ENCODE measurements at regions not wholly inside any gene's neighbourhood (a gene's known extent, or its start where the extent isn't known, plus 50 kb on each side); places are given as distances from the start of the nearest gene placed in this dataset.

DNA sequence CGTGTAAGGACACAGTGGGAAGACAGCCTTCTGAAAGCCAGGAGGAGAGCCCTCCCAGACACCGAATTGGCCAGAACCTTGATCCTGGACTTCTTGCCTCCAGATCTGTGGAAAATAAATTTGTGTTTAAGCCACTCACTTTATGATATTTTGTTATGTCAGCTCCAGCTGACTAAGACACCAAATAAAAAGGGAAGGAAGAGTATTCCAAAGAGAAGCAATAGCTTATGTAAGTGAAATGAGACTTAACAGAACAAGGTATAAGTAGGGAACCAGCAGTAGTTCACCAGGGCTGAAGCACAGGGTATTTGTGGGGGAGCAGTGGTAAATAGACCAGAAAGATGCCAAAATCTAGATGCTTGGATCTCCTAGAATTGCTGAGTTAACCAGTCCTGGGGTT, 94.2 kb upstream of the WLS start:
- Histone ChIP-seq H3K27ac (ENCODE audit: extremely low read length, insufficient read depth, low read length) (no peak overlapping the region), H3K9ac (ENCODE audit: insufficient read depth, low read depth, low read length) (no peak overlapping the region), H3K4me2 (ENCODE audit: low read depth, low read length) (no peak overlapping the region), H4K20me1 (ENCODE audit: insufficient read depth, low read length) (no peaks in the 10 kb centered on the region), H3K4me3 (replicated peaks in 1 of 3; ENCODE audit: insufficient read depth in 1 of 3, low read depth in 2 of 3, low read length in 3 of 3) (no peak overlapping the region), H3K27me3 (ENCODE audit: control insufficient read depth in 1 of 2, insufficient read depth in 2 of 2, low read length in 2 of 2) (no peaks in the 10 kb centered on the region; a peak in 1 of 5 replicates), H3K36me3 (replicated peaks in 1 of 2; ENCODE audit: control insufficient read depth in 1 of 2, insufficient read depth in 2 of 2, low read length in 2 of 2) (no peaks in the 10 kb centered on the region), H3K4me1 (ENCODE audit: insufficient read depth, low read length) (no peaks in the 10 kb centered on the region), H3K79me2 (ENCODE audit: insufficient read depth, low read length) (no peaks in the 10 kb centered on the region), H2AFZ (ENCODE audit: low read length) (no peak overlapping the region), H3K9me3 (ENCODE audit: low read length) (no peaks in the 10 kb centered on the region)
- FAIRE-seq (no peak), DNase-seq (ENCODE audit: low spot score) (no peak), ATAC-seq (no peak)
- CTCF ChIA-PET (ENCODE audit: low intra/inter-chr PET ratio, low total read pairs), result no interaction called here
- in situ Hi-C loops (cut with HindIII; ENCODE audit: extremely low pct_ligation_motif_present, low pct_unique_long_range_greater_than_20kb), result no loop called here
- TF ChIP-seq ZBTB1 (CRISPR knock-in tag; IDR thresholded peaks at IDR 0.05; ENCODE audit: borderline replicate concordance), result no peak
- no peak for TF ChIP-seq KDM5B (CRISPR knock-in tag; IDR thresholded peaks at IDR 0.05; ENCODE audit: borderline replicate concordance)
- no peak for TF ChIP-seq MAZ (IDR thresholded peaks at IDR 0.05; ENCODE audit: borderline replicate concordance, low read depth, low read length)
- no peak for TF ChIP-seq MAZ (CRISPR knock-in tag; IDR thresholded peaks at IDR 0.05; ENCODE audit: low read depth)
- TF ChIP-seq HOXA7 (CRISPR knock-in tag; IDR thresholded peaks at IDR 0.05), result no peak
- intact Hi-C loops (cut with micrococcal nuclease; ENCODE audit: unreplicated experiment), result no loop called here
- WGBS (ENCODE audit: low lambda C conversion rate), result 0% methylated on average over 2 of the region's 2 CpGs
- no TSS peak for BruUV-seq (replicated peaks)
- POLR2A ChIA-PET, result no interaction called here

DNA sequence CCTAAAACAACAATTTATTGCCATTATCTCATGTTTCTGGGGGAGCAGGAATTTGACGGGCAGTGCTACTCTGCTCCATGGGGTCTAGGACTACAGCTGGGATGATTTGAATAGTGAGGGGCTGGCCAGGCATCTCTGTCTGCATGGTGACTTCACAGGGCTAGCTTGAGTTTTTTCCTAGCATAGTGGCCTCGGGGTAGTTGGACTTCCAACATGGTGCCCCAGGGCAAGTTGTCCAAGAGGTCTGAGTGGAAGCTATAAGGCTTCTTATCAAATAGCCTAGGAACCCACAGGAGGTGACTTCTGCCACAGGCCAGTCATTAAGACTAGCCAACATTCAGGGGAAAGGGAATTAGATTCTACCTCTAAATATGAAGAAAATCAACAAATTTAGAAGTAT, 92.0 kb upstream of the WLS start:
- 0% methylated on average over 2 of the region's 2 CpGs for WGBS (ENCODE audit: low lambda C conversion rate)
- intact Hi-C loops (cut with micrococcal nuclease; ENCODE audit: unreplicated experiment) (no loop called here), in situ Hi-C loops (cut with HindIII; ENCODE audit: extremely low pct_ligation_motif_present, low pct_unique_long_range_greater_than_20kb) (loop anchor here (5.0 kb wide), 1 partner anchor 202 kb away; no protein-coding TSS in a partner anchor)
- no peaks in the 10 kb centered on the region for H3K9me3 ChIP-seq (ENCODE audit: low read length)
- H3K79me2 ChIP-seq (ENCODE audit: insufficient read depth, low read length), result no peaks in the 10 kb centered on the region
- ATAC-seq (no peak), DNase-seq (ENCODE audit: low spot score) (no peak), FAIRE-seq (no peak)
- H3K9ac ChIP-seq (ENCODE audit: insufficient read depth, low read depth, low read length), result no peak overlapping the region
- BruUV-seq (replicated peaks), result no TSS peak
- H3K4me1 ChIP-seq (ENCODE audit: insufficient read depth, low read length), result no peaks in the 10 kb centered on the region
- H3K4me3 ChIP-seq (replicated peaks in 1 of 3; ENCODE audit: insufficient read depth in 1 of 3, low read depth in 2 of 3, low read length in 3 of 3), result no peak overlapping the region
- H4K20me1 ChIP-seq (ENCODE audit: insufficient read depth, low read length), result no peaks in the 10 kb centered on the region
- CTCF ChIA-PET (ENCODE audit: low intra/inter-chr PET ratio, low total read pairs), result no interaction called here
- H2AFZ ChIP-seq (ENCODE audit: low read length), result no peak overlapping the region
- no peak overlapping the region for H3K4me2 ChIP-seq (ENCODE audit: low read depth, low read length)
- TF ChIP-seq, protein P1, sequence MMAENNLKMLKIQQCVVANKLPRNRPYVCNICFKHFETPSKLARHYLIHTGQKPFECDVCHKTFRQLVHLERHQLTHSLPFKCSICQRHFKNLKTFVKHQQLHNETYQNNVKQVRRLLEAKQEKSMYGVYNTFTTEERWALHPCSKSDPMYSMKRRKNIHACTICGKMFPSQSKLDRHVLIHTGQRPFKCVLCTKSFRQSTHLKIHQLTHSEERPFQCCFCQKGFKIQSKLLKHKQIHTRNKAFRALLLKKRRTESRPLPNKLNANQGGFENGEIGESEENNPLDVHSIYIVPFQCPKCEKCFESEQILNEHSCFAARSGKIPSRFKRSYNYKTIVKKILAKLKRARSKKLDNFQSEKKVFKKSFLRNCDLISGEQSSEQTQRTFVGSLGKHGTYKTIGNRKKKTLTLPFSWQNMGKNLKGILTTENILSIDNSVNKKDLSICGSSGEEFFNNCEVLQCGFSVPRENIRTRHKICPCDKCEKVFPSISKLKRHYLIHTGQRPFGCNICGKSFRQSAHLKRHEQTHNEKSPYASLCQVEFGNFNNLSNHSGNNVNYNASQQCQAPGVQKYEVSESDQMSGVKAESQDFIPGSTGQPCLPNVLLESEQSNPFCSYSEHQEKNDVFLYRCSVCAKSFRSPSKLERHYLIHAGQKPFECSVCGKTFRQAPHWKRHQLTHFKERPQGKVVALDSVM (CRISPR knock-in tag; IDR thresholded peaks at IDR 0.05), result no peak
- TF ChIP-seq ERF (CRISPR knock-in tag; IDR thresholded peaks at IDR 0.05), result no peak
- no peak for TF ChIP-seq ZNF674 (CRISPR knock-in tag; IDR thresholded peaks at IDR 0.05; ENCODE audit: low read depth)
- no peak for TF ChIP-seq PPARG (CRISPR knock-in tag; conservative IDR thresholded peaks at IDR 0.05)
- peaks cover 0 to 3% of the 10 kb centered on the region in 2 experiments; a peak in 1 of 5 replicates for H3K27me3 ChIP-seq (ENCODE audit: control insufficient read depth in 1 of 2, insufficient read depth in 2 of 2, low read length in 2 of 2)
- POLR2A ChIA-PET, result no interaction called here
- H3K36me3 ChIP-seq (replicated peaks in 1 of 2; ENCODE audit: control insufficient read depth in 1 of 2, insufficient read depth in 2 of 2, low read length in 2 of 2), result no peaks in the 10 kb centered on the region
- H3K27ac ChIP-seq (ENCODE audit: extremely low read length, insufficient read depth, low read length), result no peak overlapping the region
